H1 (cell line): ENCODE measurements at regions not wholly inside any gene's neighbourhood (a gene's known extent, or its start where the extent isn't known, plus 50 kb on each side); places are given as distances from the start of the nearest gene placed in this dataset.
"Not testable (repeated sequence)": the region's sequence is repeated elsewhere in the genome, so short reads cannot be mapped to it uniquely, and the experiment has no call there.

Experiments
- CTCF ChIA-PET: fragments of 300-600 bp; sonication (Branson Sonifier 250); formaldehyde crosslinking; loops from one replicate; lab custom pipeline; 2021; ENCODE audit not compliant: partially characterized antibody; lab: Charles Lee
- POLR2A ChIA-PET: fragments of 300-600 bp; sonication (Branson Sonifier 250); formaldehyde crosslinking; loops from one replicate; lab custom pipeline; 2021; ENCODE audit warnings: inconsistent platforms; ENCODE audit not compliant: partially characterized antibody; lab: Charles Lee
- DNase-seq, 2 experiments: peaks; one replicate each; pipeline versions ENCODE4 v3.0.0 to v3.0.0-alpha.2; 2010 to 2022; ENCODE audit warnings: low spot score in 2 of 2, low read depth in 1 of 2, mixed read lengths in 1 of 2
- FAIRE-seq: peaks from 2 replicates; lab custom pipeline; 2011; peaks lifted over from hg19 to GRCh38; lab: Jason Lieb, UNC
- H2AFZ ChIP-seq: 2 replicates; pipeline ENCODE4 v1.8.1; 2012; ENCODE audit warnings: low read length, inconsistent platforms
- H2AK5ac ChIP-seq: 2 replicates; pipeline ENCODE4 v1.6.1; 2013; ENCODE audit warnings: low read depth, low read length
- H2BK120ac ChIP-seq: replicated peaks from 2 replicates; pipeline ENCODE3; 2013; ENCODE audit warnings: low read depth, low read length, inconsistent platforms
- H2BK12ac ChIP-seq: 2 replicates; pipeline ENCODE4 v1.6.1; 2013; ENCODE audit warnings: low read depth, low read length
- H2BK15ac ChIP-seq: 2 replicates; pipeline ENCODE4 v1.6.1; 2013; ENCODE audit warnings: low read length
- H2BK20ac ChIP-seq: 2 replicates; pipeline ENCODE4 v1.6.1; 2013; ENCODE audit warnings: low read length
- H2BK5ac ChIP-seq: 2 replicates; pipeline ENCODE4 v1.6.1; 2013; ENCODE audit warnings: low read depth, low read length
- H3K14ac ChIP-seq: 2 replicates; pipeline ENCODE4 v1.6.1; 2013; ENCODE audit warnings: inconsistent platforms; ENCODE audit not compliant: insufficient read length
- H3K18ac ChIP-seq: 2 replicates; pipeline ENCODE4 v1.6.1; 2013; ENCODE audit warnings: low read length; ENCODE audit errors: extremely low read depth
- H3K23ac ChIP-seq: 2 replicates; pipeline ENCODE4 v1.6.1; 2013; ENCODE audit warnings: inconsistent platforms; ENCODE audit not compliant: insufficient read length
- H3K23me2 ChIP-seq: 2 replicates; pipeline ENCODE4 v1.6.1; 2013; ENCODE audit warnings: low read depth, low read length
- H3K27ac ChIP-seq: 2 replicates; pipeline ENCODE4 v1.6.1; 2011; ENCODE audit warnings: low read depth, low read length, inconsistent platforms
- H3K27me3 ChIP-seq, 4 experiments: replicated peaks in 1 of 4; 1 replicate in 1 of 4; 2 replicates in 3 of 4; pipeline versions ENCODE4 v1.6.1 to v1.8.1; 2011 to 2013; ENCODE audit warnings: low read length in 3 of 4, mild to moderate bottlenecking in 3 of 4, inconsistent platforms in 2 of 4, mixed read lengths in 2 of 4, moderate library complexity in 1 of 4; ENCODE audit not compliant: control insufficient read depth in 3 of 4, insufficient read depth in 3 of 4; ENCODE audit errors: extremely low read depth in 1 of 4
- H3K36me3 ChIP-seq, 4 experiments: 2 replicates each; pipeline versions ENCODE4 v1.6.1 to v1.8.1; 2011 to 2013; ENCODE audit warnings: mild to moderate bottlenecking in 4 of 4, low read length in 3 of 4, moderate library complexity in 2 of 4, control low read depth in 1 of 4, inconsistent platforms in 1 of 4; ENCODE audit not compliant: insufficient read depth in 4 of 4, control insufficient read depth in 2 of 4
- H3K4ac ChIP-seq: replicated peaks from 2 replicates; pipeline ENCODE3; 2013; ENCODE audit warnings: low read length, low read depth, mixed read lengths, inconsistent platforms; ENCODE audit not compliant: insufficient read length
- H3K4me1 ChIP-seq, 4 experiments: replicated peaks in 1 of 4; 1 replicate in 1 of 4; 2 replicates in 3 of 4; pipeline versions ENCODE4 v1.6.1 to v1.8.1; 2011 to 2013; ENCODE audit warnings: low read length in 3 of 4, inconsistent platforms in 2 of 4, mixed read lengths in 1 of 4; ENCODE audit not compliant: insufficient read depth in 4 of 4, control insufficient read depth in 3 of 4
- H3K4me2 ChIP-seq, 2 experiments: 2 replicates each; pipeline versions ENCODE4 v1.6.1 to v1.8.1; 2011 to 2013; ENCODE audit warnings: low read depth in 2 of 2, low read length in 2 of 2, control low read depth in 1 of 2, inconsistent platforms in 1 of 2, mild to moderate bottlenecking in 1 of 2; ENCODE audit not compliant: insufficient read depth in 1 of 2
- H3K4me3 ChIP-seq, 4 experiments: fragments of 200-600, 300-600 bp in 1 of 4; sonication (generic), shearing (Covaris generic), sonication (Bioruptor Twin) in 1 of 4; 2 replicates each; pipeline versions ENCODE4 v1.5.1 to v1.8.1; 2011 to 2016; ENCODE audit warnings: low read length in 4 of 4, low read depth in 3 of 4, control low read depth in 2 of 4, inconsistent platforms in 2 of 4, mild to moderate bottlenecking in 2 of 4, mixed read lengths in 1 of 4, moderate library complexity in 1 of 4; ENCODE audit not compliant: insufficient read depth in 2 of 4; ENCODE audit errors: extremely low read depth in 1 of 4
- H3K56ac ChIP-seq: replicated peaks from 2 replicates; pipeline ENCODE3; 2013; ENCODE audit warnings: low read depth, mild to moderate bottlenecking, mixed read lengths, low read length, inconsistent platforms; ENCODE audit not compliant: insufficient read length
- H3K79me1 ChIP-seq: 2 replicates; pipeline ENCODE4 v1.6.1; 2013; ENCODE audit warnings: low read depth, low read length, control low read depth
- H3K79me2 ChIP-seq, 2 experiments: 2 replicates each; pipeline versions ENCODE4 v1.6.1 to v1.8.1; 2012 to 2013; ENCODE audit warnings: low read length in 2 of 2, mild to moderate bottlenecking in 2 of 2, inconsistent platforms in 1 of 2; ENCODE audit not compliant: insufficient read depth in 2 of 2, control insufficient read depth in 1 of 2
- H3K9ac ChIP-seq, 4 experiments: replicated peaks in 1 of 4; 1 replicate in 1 of 4; 2 replicates in 3 of 4; pipeline versions ENCODE4 v1.6.1 to v1.8.1; 2011 to 2013; ENCODE audit warnings: low read depth in 3 of 4, low read length in 3 of 4, control low read depth in 2 of 4, mild to moderate bottlenecking in 2 of 4, moderate library complexity in 2 of 4, inconsistent platforms in 1 of 4; ENCODE audit errors: extremely low read depth in 1 of 4
- H3K9me3 ChIP-seq, 2 experiments: 2 replicates each; pipeline versions ENCODE4 v1.6.1 to v1.8.1; 2012 to 2013; ENCODE audit warnings: mild to moderate bottlenecking in 2 of 2, moderate library complexity in 2 of 2, control low read depth in 1 of 2, inconsistent platforms in 1 of 2, low read depth in 1 of 2, low read length in 1 of 2, mixed read lengths in 1 of 2; ENCODE audit not compliant: insufficient read depth in 2 of 2
- H4K20me1 ChIP-seq, 2 experiments: replicated peaks in 1 of 2; 2 replicates each; pipeline versions ENCODE3 to v1.8.1; 2011 to 2013; ENCODE audit warnings: inconsistent platforms in 2 of 2, low read length in 2 of 2, mild to moderate bottlenecking in 1 of 2; ENCODE audit not compliant: insufficient read depth in 2 of 2, control insufficient read depth in 1 of 2
- H4K5ac ChIP-seq: 2 replicates; pipeline ENCODE4 v1.6.1; 2013; ENCODE audit warnings: low read length, low read depth, mixed read lengths, inconsistent platforms; ENCODE audit not compliant: insufficient read length
- H4K8ac ChIP-seq: 2 replicates; pipeline ENCODE4 v1.8.0; 2013; ENCODE audit warnings: mild to moderate bottlenecking, moderate library complexity, low read length, inconsistent platforms; ENCODE audit not compliant: insufficient read depth; ENCODE audit errors: extremely low read depth
- H4K91ac ChIP-seq: replicated peaks from 2 replicates; pipeline ENCODE3; 2013; ENCODE audit warnings: low read length, mixed read lengths, inconsistent platforms; ENCODE audit not compliant: insufficient read length
- EZH2 ChIP-seq: fragments of 200-600 bp; sonication (generic); IDR thresholded peaks from 2 replicates; pipeline ENCODE4 v1.7.1; 2012; ENCODE audit warnings: low read depth, mild to moderate bottlenecking, moderate library complexity, low read length, inconsistent platforms; ENCODE audit not compliant: severe bottlenecking
- HDAC2 ChIP-seq, 2 experiments: fragments of 300-600 bp in 1 of 2; sonication (generic) in 1 of 2; IDR thresholded peaks; 2 replicates each; pipeline ENCODE4 v1.6.1; 2011 to 2012; ENCODE audit warnings: low read depth in 2 of 2, low read length in 2 of 2, mild to moderate bottlenecking in 2 of 2, moderate library complexity in 2 of 2, borderline replicate concordance in 1 of 2, inconsistent platforms in 1 of 2
- KDM1A ChIP-seq: fragments of 200-600, 300-600 bp; sonication (generic); IDR thresholded peaks from 2 replicates; pipeline ENCODE4 v1.7.1; 2016; ENCODE audit warnings: mild to moderate bottlenecking, low read length, borderline replicate concordance
- KDM4A ChIP-seq: IDR thresholded peaks from one replicate; pipeline ENCODE4 v1.7.1; 2012; ENCODE audit warnings: low read depth, mild to moderate bottlenecking, moderate library complexity, low read length, inconsistent platforms; ENCODE audit not compliant: severe bottlenecking
- RNF2 ChIP-seq: fragments of 200-900, 300-1000 bp; sonication (generic); IDR thresholded peaks from 2 replicates; pipeline ENCODE4 v1.7.1; 2016; ENCODE audit warnings: borderline replicate concordance, low read depth, mild to moderate bottlenecking, antibody characterized with exemption, low read length; ENCODE audit not compliant: poor library complexity, severe bottlenecking; ENCODE audit errors: missing control alignments
- SIX5 ChIP-seq: IDR thresholded peaks from 2 replicates; pipeline ENCODE4 v1.6.1; 2011; ENCODE audit warnings: mild to moderate bottlenecking, low read depth, low read length
- TAF1 ChIP-seq: IDR thresholded peaks from 2 replicates; pipeline ENCODE4 v1.6.1; 2011; ENCODE audit warnings: mild to moderate bottlenecking, low read depth, low read length
- USF2 ChIP-seq: IDR thresholded peaks from 2 replicates; pipeline ENCODE4 v1.6.1; 2011; ENCODE audit warnings: low read length, improper control_type of control experiment
- WGBS, 2 experiments: shearing (Covaris generic) in 1 of 2; methylation state at CpG; one replicate each; pipeline versions ENCODE4 v1.1.6 to v1.1.7; 2013 to 2015; ENCODE audit warnings: low lambda C conversion rate in 2 of 2, mixed read lengths in 2 of 2, inconsistent platforms in 1 of 2, low coverage in 1 of 2, missing lambda C conversion rate in 1 of 2; ENCODE audit not compliant: insufficient replicate concordance in 2 of 2, insufficient coverage in 1 of 2, insufficient read length in 1 of 2; ENCODE audit errors: extremely low coverage in 1 of 2, missing lambda C conversion rate in 1 of 2; 5-methylcytosine and 5-hydroxymethylcytosine counted together

- TF ChIP-seq USF2 (no peak), RNF2 (no peak), EZH2 (no peak), KDM1A (no peak), HDAC2 (IDR thresholded peaks at IDR 0.05; ENCODE audit: borderline replicate concordance in 1 of 2, low read depth in 2 of 2, low read length in 2 of 2) (no peak), SIX5 (no peak), TAF1 (no peak), KDM4A (no peak)
Measured at GRCh38 chr21:9753943-9754342, 767.4 kb upstream of the TPTE start (continued).

GRCh38 chr21:9754434-9754833 is 766.9 kb upstream of the TPTE start:
- H3K36me3 ChIP-seq, H3K4me2 ChIP-seq, H3K56ac ChIP-seq, H3K23me2 ChIP-seq, H2AK5ac ChIP-seq, H2BK12ac ChIP-seq, H3K18ac ChIP-seq, H3K9ac ChIP-seq, H2BK20ac ChIP-seq, POLR2A ChIA-PET, H3K4ac ChIP-seq, H3K4me1 ChIP-seq, CTCF ChIA-PET, H3K79me2 ChIP-seq, H3K4me3 ChIP-seq, DNase-seq, H3K27me3 ChIP-seq, H4K8ac ChIP-seq, H4K91ac ChIP-seq, H2BK15ac ChIP-seq, H3K27ac ChIP-seq, H3K23ac ChIP-seq, H3K14ac ChIP-seq, FAIRE-seq, H3K79me1 ChIP-seq, H2AFZ ChIP-seq, H2BK5ac ChIP-seq, H4K20me1 ChIP-seq, H2BK120ac ChIP-seq, H4K5ac ChIP-seq: not testable (repeated sequence)
- WGBS, 2 experiments, result 38% methylated on average over 1 of the region's 1 CpG; no CpG with 5 or more reads in 1 of the 2 experiments
- peaks cover 66 to 81% of the 10 kb centered on the region in 2 experiments for H3K9me3 ChIP-seq
